ENCODE measurements at regions not wholly inside any gene's neighbourhood (a gene's known extent, or its start where the extent isn't known, plus 50 kb on each side); places are given as distances from the start of the nearest gene placed in this dataset.
"Not testable (repeated sequence)": the region's sequence is repeated elsewhere in the genome, so short reads cannot be mapped to it uniquely, and the experiment has no call there.

DNA sequence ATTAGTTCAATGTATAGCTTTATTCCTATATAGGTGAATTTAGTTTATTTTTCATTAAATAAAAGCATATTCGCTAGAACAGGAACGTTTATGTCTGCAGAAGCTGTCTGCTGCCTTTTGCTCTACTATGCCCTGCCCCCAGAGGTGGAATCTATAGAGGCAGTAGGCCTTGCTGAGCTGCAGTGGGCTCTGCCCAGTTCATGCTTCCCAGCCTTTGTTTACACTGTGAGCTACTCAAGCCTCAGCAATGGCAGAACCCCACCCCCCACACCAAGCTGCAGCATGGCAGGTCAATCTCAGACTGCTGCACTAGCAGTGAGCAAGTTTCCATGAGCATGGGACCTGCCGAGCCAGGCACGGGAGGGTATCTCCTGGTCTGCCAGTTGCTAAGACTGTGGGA is 473.3 kb upstream of the CCNG1 start:
- DNase-seq; H2AFZ ChIP-seq (ENCODE audit: low read depth); H3K4me3 ChIP-seq (ENCODE audit: low read depth in 2 of 2, low read length in 1 of 2); H3K4me2 ChIP-seq; H3F3A ChIP-seq (replicated peaks; ENCODE audit: insufficient read depth); H3K27me3 ChIP-seq (ENCODE audit: insufficient read depth); H3K4me1 ChIP-seq (ENCODE audit: control insufficient read depth in 1 of 2, insufficient read depth in 2 of 2, low read depth in 1 of 2, low read length in 1 of 2); H3K36me3 ChIP-seq (replicated peaks in 1 of 2; ENCODE audit: control insufficient read depth in 1 of 2, insufficient read depth in 2 of 2, low read length in 1 of 2); H3K9ac ChIP-seq; H4K20me1 ChIP-seq (ENCODE audit: insufficient read depth); H3K9me3 ChIP-seq; CTCF ChIA-PET; H3K27ac ChIP-seq (ENCODE audit: low read depth in 2 of 2, low read length in 1 of 2); H3K79me2 ChIP-seq (ENCODE audit: insufficient read depth); POLR2A ChIA-PET; H3K9me2 ChIP-seq: not testable (repeated sequence)
- 0% methylated on average over 3 of the region's 4 CpGs for WGBS (ENCODE audit: low lambda C conversion rate)

DNA sequence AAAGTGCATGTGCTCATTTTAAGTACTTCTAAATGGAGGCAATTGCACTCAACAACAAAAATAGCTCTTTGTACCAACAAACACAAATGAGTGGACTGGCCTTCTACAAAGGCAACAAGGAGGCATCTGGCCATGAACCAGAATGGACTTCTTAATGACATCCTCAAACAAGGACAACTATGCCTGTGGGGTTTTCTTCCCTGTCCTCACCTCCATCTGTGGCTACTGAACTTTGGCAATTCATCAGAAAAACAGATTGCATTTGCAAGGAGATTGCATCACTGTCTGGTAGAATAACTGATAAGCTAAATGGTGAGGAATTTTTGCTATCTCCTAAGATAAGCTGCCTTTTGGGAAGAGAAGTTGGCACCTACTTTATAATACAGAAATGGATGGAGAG is 447.3 kb upstream of the CCNG1 start:
- Histone ChIP-seq H3K36me3 (replicated peaks in 1 of 2; ENCODE audit: control insufficient read depth in 1 of 2, insufficient read depth in 2 of 2, low read length in 1 of 2) (no peaks in the 10 kb centered on the region), H3K4me2 (no peak overlapping the region), H3K79me2 (ENCODE audit: insufficient read depth) (no peaks in the 10 kb centered on the region), H3K9me3 (no peaks in the 10 kb centered on the region), H3K4me3 (ENCODE audit: low read depth in 2 of 2, low read length in 1 of 2) (no peak overlapping the region), H4K20me1 (ENCODE audit: insufficient read depth) (no peaks in the 10 kb centered on the region), H2AFZ (ENCODE audit: low read depth) (no peak overlapping the region), H3K9ac (no peak overlapping the region), H3K27me3 (ENCODE audit: insufficient read depth) (no peaks in the 10 kb centered on the region), H3K27ac (ENCODE audit: low read depth in 2 of 2, low read length in 1 of 2) (no peak overlapping the region), H3K9me2 (no peaks in the 10 kb centered on the region), H3F3A (replicated peaks; ENCODE audit: insufficient read depth) (no peaks in the 10 kb centered on the region), H3K4me1 (ENCODE audit: control insufficient read depth in 1 of 2, insufficient read depth in 2 of 2, low read depth in 1 of 2, low read length in 1 of 2) (no peaks in the 10 kb centered on the region)
- DNase-seq: no peak
- POLR2A ChIA-PET: no interaction called here
- no peak for TF ChIP-seq GABPA (IDR thresholded peaks at IDR 0.05; ENCODE audit: low read depth)
- no peak for TF ChIP-seq ELF1 (IDR thresholded peaks at IDR 0.05)
- TF ChIP-seq, protein P1, sequence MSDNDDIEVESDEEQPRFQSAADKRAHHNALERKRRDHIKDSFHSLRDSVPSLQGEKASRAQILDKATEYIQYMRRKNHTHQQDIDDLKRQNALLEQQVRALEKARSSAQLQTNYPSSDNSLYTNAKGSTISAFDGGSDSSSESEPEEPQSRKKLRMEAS (IDR thresholded peaks at IDR 0.05; ENCODE audit: low read depth): no peak
- TF ChIP-seq EZH2phosphoT487 (IDR thresholded peaks at IDR 0.05; ENCODE audit: borderline replicate concordance, low read depth): no peak
- no peak for TF ChIP-seq TCF12 (IDR thresholded peaks at IDR 0.05)
- no peak for TF ChIP-seq TEAD4 (IDR thresholded peaks at IDR 0.05; ENCODE audit: borderline replicate concordance, insufficient read depth)
- no peak for TF ChIP-seq RCOR1 (IDR thresholded peaks at IDR 0.05; ENCODE audit: low read length)
- CTCF ChIA-PET: no interaction called here

DNA sequence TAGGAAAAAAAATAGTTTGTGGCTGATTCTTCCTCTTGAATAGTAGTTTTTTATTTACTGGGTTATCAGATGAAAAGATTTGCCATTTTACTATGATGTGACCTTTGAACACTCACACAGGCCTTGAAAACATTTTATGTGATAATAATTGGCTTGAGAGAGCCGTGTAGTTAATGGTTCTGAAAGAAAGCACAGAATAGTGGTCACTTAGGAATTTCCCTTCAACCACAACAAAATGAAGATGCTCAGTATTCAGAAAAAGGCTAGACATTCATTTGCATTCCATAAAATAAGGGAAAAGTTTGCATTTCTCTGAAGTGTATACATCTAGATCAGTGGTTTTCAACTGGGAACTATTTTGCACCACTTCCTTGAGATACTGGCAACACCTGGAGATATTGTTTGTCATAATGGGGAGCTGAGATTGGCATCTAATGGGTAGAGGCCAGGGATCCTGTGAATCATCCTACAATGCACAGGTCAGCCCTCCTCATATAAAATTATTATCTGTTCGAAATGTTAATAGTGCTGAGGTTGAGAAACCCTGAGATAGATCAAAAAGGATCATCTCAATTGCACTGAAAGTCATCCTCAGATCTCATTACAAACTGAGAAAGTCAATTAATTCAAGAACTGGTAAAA is 446.4 kb upstream of the CCNG1 start:
- Histone ChIP-seq H3F3A (replicated peaks; ENCODE audit: insufficient read depth) (no peaks in the 10 kb centered on the region), H3K9me2 (no peaks in the 10 kb centered on the region), H2AFZ (ENCODE audit: low read depth) (no peak overlapping the region), H3K4me2 (no peak overlapping the region), H3K27me3 (ENCODE audit: insufficient read depth) (no peaks in the 10 kb centered on the region), H3K9me3 (no peaks in the 10 kb centered on the region), H3K36me3 (replicated peaks in 1 of 2; ENCODE audit: control insufficient read depth in 1 of 2, insufficient read depth in 2 of 2, low read length in 1 of 2) (no peaks in the 10 kb centered on the region), H3K79me2 (ENCODE audit: insufficient read depth) (no peaks in the 10 kb centered on the region), H3K4me3 (ENCODE audit: low read depth in 2 of 2, low read length in 1 of 2) (no peak overlapping the region), H4K20me1 (ENCODE audit: insufficient read depth) (no peaks in the 10 kb centered on the region), H3K9ac (no peak overlapping the region), H3K27ac (ENCODE audit: low read depth in 2 of 2, low read length in 1 of 2) (no peak overlapping the region), H3K4me1 (ENCODE audit: control insufficient read depth in 1 of 2, insufficient read depth in 2 of 2, low read depth in 1 of 2, low read length in 1 of 2) (no peaks in the 10 kb centered on the region)
- 2% methylated on average over 2 of the region's 2 CpGs for WGBS (ENCODE audit: low lambda C conversion rate)
- ChIA-PET POLR2A (no interaction called here), CTCF (interaction anchor here (1.5 kb wide), 1 partner anchor 16 kb away, joined by 4 read pairs; no protein-coding TSS in a partner anchor)
- no peak for DNase-seq
- TF ChIP-seq, protein P1 (IDR thresholded peaks at IDR 0.05; ENCODE audit: low read depth): no peak
- TF ChIP-seq REST (IDR thresholded peaks at IDR 0.05; ENCODE audit: low read depth, low read length) (no peak), USF1 (IDR thresholded peaks at IDR 0.05; ENCODE audit: borderline replicate concordance, low read depth) (no peak), EP300 (IDR thresholded peaks at IDR 0.05; ENCODE audit: borderline replicate concordance in 1 of 2, low read depth in 1 of 2, low read length in 1 of 2) (no peak)

Data from SK-N-SH (cell line).